HG02588 (cell line): ENCODE measurements at regions not wholly inside any gene's neighbourhood (a gene's known extent, or its start where the extent isn't known, plus 50 kb on each side); places are given as distances from the start of the nearest gene placed in this dataset.

Experiments
- ATAC-seq: cut with Tn5 transposase; IDR thresholded peaks from one replicate; pipeline ENCODE4 v1.9.1; 2021; ENCODE audit warnings: mild to moderate bottlenecking, moderate library complexity; ENCODE audit not compliant: unreplicated experiment

DNA sequence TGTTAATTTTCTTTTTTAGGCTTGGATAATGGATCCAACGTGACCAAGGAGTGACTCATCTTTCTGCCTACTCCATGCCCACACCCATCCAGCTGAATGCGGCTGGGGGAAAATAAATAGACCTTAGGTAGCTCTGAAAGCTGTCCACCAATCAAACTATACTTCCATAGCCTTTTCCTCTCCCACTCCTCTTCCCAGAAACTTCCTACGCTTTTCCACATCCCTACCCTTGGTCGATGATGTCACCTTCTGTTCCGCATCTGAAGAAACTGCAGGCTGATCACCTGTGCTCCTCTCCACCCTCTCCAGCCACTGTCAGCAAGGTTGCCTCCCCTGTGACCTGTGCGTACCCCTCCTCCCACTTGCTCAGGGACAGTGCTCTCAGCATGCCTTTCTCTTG lies 359.8 kb upstream of the KLF6 start:
- no peak for ATAC-seq

GRCh38 chr10:4141471-4141870 lies 356.5 kb upstream of the KLF6 start:
- ATAC-seq: no peak

DNA sequence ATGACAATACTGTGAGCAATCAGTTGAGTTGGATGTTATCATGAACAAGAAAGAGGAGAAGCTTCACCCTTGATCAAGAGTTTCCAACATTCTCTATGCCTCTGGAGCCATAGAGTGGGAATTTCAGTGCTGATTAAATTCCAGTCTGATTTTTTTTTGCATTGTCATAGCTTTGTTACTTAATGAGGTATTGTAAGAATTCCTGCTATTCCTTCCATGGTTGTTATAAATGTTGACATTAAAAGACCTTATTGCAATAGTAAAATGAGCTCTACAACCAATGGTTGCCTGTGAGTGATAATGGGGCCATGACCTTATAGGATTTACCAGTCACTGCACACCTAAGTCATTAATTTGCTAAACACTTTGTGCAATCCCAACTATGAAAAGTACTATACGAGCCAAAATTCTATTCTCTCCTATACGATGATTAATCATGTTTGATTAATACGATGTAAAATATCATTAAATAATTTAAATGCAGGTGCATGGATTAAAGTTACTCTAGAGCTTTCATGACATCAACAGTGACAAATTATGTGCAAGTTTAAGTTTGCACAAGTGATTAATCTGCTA lies 353.2 kb upstream of the KLF6 start:
- no peak for ATAC-seq

DNA sequence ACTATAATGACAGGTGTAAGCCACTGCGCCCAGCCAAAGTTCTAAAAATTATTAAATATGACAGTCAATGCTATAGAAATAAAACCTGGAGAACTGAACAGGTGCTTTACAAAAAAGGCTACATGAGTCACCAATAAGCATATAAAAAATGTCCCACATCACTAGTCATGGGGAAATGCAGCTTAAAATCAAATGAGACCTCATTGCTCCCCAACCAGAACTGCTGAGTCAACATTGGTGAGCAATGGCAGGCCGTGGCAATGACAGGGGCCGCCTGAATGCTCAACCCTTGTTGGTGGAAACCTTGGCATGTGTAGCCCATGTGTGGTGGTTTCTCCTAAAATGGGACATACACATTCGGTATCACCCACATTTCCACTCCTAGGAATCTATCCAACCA lies 352.3 kb upstream of the KLF6 start:
- ATAC-seq: no peak

- ATAC-seq: peak; percentile 83
These were observed 351.1 kb upstream of the KLF6 start for GRCh38 chr10:4136121-4136520.

GRCh38 chr10:4132216-4132556 lies 347.2 kb upstream of the KLF6 start:
- no peak for ATAC-seq

DNA sequence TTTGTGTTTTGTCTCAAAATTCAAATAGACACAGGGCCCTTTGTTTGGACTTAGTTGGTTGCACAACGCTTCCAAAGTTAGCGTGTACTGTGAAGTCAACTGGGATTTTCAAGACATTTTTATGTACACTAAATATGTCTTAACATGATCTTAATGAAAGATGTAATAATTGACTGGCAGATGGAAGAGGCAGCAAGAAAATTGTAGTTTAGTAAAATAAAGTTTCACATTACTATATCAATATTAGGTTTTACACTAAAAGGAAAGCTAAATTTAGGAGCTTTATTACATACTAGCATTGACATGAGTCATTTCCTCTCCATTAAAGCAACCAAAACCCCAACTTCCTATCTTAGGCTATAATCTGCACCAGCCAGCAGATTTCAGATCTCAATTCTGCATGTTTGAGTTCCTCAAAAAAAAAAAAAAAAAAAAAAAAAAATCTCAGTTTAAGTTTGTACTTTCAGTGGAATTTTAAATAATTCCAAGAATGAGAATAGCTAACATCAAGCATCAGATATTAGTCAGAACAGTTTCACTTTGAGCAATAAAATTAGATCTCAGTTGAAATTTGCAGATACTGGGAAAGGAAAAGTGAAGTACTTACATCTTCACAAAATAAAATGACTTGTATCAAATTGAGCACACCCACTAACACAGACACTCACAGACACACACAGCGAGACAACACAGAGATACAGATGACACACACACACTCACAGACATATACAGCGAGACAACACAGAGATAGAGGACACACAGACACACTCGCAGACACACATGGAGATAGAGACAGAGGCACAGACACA lies 346.6 kb upstream of the KLF6 start:
- peak; percentile 46 for ATAC-seq

GRCh38 chr10:4130685-4131084 lies 345.7 kb upstream of the KLF6 start:
- no peak for ATAC-seq

- no peak for ATAC-seq
These were observed 345.0 kb upstream of the KLF6 start for GRCh38 chr10:4129866-4130477.

GRCh38 chr10:4127518-4128315 lies 342.7 kb upstream of the KLF6 start:
- peak; percentile 56 for ATAC-seq

DNA sequence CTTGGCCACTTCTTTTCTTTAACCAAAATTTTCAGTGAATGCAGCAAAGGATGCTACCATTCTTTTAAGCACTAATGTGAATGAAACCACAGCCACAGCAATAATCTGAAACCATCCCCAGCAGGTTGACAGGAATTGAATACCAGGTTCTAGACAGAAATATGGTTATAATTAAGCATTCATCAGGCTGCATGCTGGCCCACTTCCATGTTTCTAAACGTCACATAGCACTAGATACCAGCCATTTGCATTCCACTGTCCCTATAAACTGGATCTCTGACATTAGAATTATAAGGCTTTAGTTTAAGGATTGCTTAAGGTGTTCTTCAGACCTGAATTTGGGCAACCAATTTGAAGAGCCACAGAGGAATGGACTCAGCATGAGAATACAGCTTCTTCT lies 340.8 kb upstream of the KLF6 start:
- ATAC-seq: no peak

- ATAC-seq: peak; percentile 71
These were observed 336.7 kb upstream of the KLF6 start for GRCh38 chr10:4121502-4122380.

GRCh38 chr10:4120096-4120853 lies 335.3 kb upstream of the KLF6 start:
- ATAC-seq: no peak

DNA sequence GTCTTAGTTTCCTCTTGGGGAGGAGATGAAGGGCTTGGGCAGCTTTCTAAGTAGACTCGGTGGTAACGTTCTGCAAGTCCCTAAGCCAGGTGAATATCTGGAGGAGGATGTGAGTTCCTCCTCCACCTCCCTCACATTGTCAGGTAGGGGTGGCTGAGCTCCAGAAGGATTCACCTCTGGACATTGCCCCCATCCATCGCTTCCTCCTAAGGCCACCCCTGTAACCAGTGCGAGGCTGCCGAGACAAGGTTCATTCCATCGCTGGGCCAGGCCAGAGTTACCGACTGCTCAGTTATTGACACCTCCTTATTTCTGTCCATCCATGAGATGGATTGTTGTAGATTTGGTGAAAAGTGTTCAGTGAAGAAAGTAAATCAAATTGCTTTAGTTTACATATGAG lies 334.1 kb upstream of the KLF6 start:
- ATAC-seq: no peak

DNA sequence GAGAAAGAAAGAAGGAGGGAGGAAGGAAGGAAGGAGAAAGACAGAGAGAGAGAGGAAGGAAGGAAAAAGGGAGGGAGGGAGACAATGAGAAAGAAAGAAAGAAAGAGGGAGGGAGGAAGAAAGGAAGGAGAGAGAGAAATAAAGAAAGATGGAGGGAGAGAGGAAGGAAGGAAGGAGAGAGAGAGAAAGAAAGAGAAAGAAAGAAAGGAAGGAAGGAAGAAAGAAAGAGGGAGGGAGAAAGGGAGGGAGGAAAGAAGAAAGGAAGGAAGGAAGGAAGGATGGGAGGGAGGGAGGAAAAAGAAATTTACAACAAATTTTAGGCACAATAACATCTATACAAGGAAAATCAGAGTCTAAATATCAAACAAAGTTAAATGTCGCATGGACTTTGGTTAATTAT lies 332.6 kb upstream of the KLF6 start:
- no peak for ATAC-seq

GRCh38 chr10:4111643-4112042 lies 326.6 kb upstream of the KLF6 start:
- no peak for ATAC-seq

GRCh38 chr10:4109469-4109868 lies 324.5 kb upstream of the KLF6 start:
- no peak for ATAC-seq

- ATAC-seq: no peak
These were observed 323.7 kb upstream of the KLF6 start for GRCh38 chr10:4108693-4109092.

DNA sequence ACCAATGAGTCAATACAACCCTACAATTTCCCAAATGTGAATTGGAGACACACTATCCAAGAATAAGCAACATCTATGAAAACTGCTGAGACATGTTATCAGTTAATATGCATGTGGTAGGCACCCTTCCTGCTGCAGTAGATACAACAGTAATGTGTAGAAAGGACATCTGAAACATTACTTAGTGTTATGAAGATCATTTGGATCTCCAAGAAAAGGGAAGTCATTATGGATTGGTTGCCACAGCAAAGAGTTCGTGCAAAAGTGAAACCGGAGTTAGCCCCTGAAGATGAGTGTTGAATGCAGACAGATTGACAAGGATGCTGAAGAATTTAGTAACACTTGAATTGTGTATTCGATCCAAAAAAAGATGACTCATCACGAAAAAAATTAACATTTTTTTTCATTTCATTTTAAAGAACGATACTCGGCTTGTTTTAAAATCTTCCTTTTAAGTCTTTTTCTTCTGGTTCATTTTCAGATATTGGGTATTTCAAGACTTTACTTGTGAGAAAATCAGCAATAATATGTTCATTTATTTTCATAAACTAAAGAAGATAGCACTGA lies 322.4 kb upstream of the KLF6 start:
- ATAC-seq: no peak

GRCh38 chr10:4103603-4104002 lies 318.6 kb upstream of the KLF6 start:
- ATAC-seq: no peak
